Activated CD8-positive, alpha-beta memory T cell treated with anti-CD3 and anti-CD28 coated beads, Interleukin-2, amount 50 U/mL, for 4 hours (primary cell): ENCODE measurements at regions not wholly inside any gene's neighbourhood (a gene's known extent, or its start where the extent isn't known, plus 50 kb on each side); places are given as distances from the start of the nearest gene placed in this dataset.
"Not testable (repeated sequence)": the region's sequence is repeated elsewhere in the genome, so short reads cannot be mapped to it uniquely, and the experiment has no call there.

ENCODE experiments used
- DNase-seq: peaks from one replicate; pipeline ENCODE4 v3.0.0-alpha.2; 2020

GRCh38 chr4:189850239-189850856, 90.3 kb upstream of the FRG1 start:
- no peak for DNase-seq

- DNase-seq = no peak
These were observed 82.2 kb upstream of the FRG1 start for GRCh38 chr4:189858435-189858834.

GRCh38 chr4:189861101-189861500, 79.6 kb upstream of the FRG1 start:
- DNase-seq = no peak

GRCh38 chr4:189869236-189869635, 71.4 kb upstream of the FRG1 start:
- no peak for DNase-seq

- no peak for DNase-seq
These were observed 70.0 kb upstream of the FRG1 start for GRCh38 chr4:189870511-189871234.

- no peak for DNase-seq
These were observed 66.1 kb upstream of the FRG1 start for GRCh38 chr4:189874591-189874990.

- not testable (repeated sequence) for DNase-seq
These were observed 59.5 kb upstream of the FRG1 start for GRCh38 chr4:189881190-189881589.

- DNase-seq = not testable (repeated sequence)
These were observed 52.3 kb upstream of the FRG1 start for GRCh38 chr4:189888407-189888806.
